ENCODE measurements at regions not wholly inside any gene's neighbourhood (a gene's known extent, or its start where the extent isn't known, plus 50 kb on each side); places are given as distances from the start of the nearest gene placed in this dataset.

DNA sequence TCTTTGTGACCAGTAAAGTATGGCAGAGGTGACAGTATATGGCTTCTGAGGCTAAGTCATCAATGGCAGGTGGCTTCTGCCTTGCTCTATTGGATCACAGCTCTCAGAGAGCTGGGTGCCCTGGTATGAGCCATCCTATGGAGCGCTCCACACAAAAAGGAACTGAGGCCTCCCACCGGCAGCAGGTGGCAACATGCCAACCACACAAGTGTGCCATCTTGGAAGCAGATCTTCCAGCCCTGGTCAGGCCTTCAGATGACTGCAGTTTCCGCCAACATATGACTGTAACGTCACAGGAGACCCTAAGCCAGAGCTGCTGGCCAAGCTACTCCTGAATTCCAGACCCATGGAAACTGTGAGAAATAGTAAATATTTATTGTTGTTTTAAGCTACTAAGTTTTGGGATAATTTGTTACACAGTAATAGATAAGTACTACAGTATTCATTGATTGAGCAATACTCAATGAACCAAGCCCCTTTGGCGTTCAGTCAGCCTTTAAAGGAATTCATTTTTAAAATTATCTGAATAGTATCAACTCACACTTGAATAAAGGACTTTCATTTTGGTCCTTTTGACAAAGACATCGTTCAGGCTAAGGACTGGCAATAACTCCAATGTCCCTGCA lies 69.4 kb upstream of the LHX1 start:
- no peak for TF ChIP-seq YY1 (IDR thresholded peaks at IDR 0.05; ENCODE audit: insufficient read depth, insufficient read length)
- TF ChIP-seq ZNF274 (IDR thresholded peaks at IDR 0.05; ENCODE audit: low read depth, low read length), result no peak

All from NT2/D1 (cell line).